NCI-H1105 treated with DMSO at 0.1 percent for 48 hours (cell line): ENCODE measurements at regions not wholly inside any gene's neighbourhood (a gene's known extent, or its start where the extent isn't known, plus 50 kb on each side); places are given as distances from the start of the nearest gene placed in this dataset.
A peak's percentile ranks its signal among the peaks of the same experiment; 100 is the strongest.
"Not testable (repeated sequence)": the region's sequence is repeated elsewhere in the genome, so short reads cannot be mapped to it uniquely, and the experiment has no call there.

ENCODE experiments used
- DNase-seq: peaks from one replicate; lab custom pipeline; 2025; lab: John Stamatoyannopoulos, UW

GRCh38 chr5:174626369-174626920 lies 97.9 kb upstream of the MSX2 start:
- no peak for DNase-seq

GRCh38 chr5:174636094-174636493 lies 88.3 kb upstream of the MSX2 start:
- DNase-seq: no peak

GRCh38 chr5:174642816-174643405 lies 81.5 kb upstream of the MSX2 start:
- DNase-seq: no peak

GRCh38 chr5:174644436-174644835 lies 79.9 kb upstream of the MSX2 start:
- DNase-seq: no peak

DNA sequence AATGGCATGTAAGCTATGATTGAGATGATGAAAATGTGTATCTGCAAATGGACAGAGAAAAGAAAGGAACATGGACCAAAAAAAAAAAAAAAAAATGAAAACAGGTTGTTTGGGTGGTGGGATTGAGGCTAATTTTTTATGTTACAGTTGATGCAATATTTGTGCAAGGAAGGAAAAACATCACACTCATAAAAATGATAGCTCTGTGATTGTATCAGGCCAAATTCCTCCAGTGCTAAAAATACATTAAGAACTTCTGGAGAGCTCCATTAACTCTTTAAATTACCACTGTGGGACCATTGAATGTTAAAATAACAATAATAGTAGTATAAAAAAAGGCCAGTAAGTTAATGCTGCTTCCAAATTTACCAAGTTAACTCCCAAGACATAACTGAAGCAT lies 79.5 kb upstream of the MSX2 start:
- no peak for DNase-seq

DNA sequence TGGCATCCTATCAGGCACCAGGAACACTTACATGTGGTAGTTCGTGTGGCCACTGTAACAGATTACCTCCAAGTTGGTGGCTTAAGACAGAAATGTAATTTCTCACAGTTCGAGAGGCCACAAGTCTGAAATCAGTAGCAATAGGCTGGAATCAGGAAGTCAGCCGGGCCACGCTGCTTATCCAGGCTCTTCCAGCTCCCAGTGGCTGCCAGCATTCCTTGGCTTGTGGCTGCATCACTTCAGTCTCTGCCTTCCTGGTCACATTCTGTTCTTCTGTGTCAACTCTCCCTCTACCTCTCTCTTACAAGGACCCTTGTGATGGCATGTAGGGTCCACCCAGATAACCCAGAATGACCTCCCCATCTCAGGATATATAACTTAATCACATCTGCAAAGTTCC lies 78.7 kb upstream of the MSX2 start:
- no peak for DNase-seq

GRCh38 chr5:174648618-174649017 lies 75.8 kb upstream of the MSX2 start:
- DNase-seq: not testable (repeated sequence)

DNA sequence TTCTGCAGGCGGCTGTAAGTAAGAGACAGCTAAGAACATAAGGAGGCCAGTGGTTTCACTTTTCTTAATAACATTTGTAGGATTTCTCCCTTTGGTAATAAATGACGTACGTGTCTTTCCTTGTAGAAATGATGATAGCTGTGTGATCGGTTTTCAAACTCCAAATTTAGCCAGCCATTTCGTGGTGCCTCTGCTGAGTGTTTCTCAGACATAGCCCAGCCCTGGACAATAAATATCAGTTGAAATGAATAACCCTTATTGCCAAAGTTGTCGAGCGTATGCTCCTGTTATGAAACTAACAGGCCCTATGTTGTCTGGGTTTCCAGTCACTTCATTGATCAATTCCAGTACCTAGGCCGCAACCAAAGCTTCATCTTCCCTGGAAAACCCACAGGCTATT lies 75.0 kb upstream of the MSX2 start:
- DNase-seq: no peak

GRCh38 chr5:174654442-174654841 lies 69.9 kb upstream of the MSX2 start:
- DNase-seq: no peak

DNA sequence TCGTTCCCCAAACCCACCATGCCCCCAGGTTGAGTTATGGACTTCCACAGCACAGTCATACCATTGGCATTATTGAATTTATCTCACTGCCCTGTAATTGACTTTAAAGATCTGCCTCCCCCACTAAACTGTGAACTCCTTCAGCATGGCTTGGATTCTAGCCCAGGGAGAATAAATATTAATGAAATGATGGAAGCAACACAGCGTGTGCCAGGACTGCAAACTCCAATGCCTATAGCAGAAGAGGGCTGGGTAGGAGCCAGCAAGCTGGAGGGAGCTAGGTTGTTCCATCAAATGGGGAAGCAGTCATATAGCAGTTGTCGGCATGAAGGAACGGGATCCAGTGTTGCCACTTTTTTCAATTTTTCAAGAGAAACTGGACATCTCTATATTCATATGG lies 69.0 kb upstream of the MSX2 start:
- DNase-seq: peak; percentile 69

DNA sequence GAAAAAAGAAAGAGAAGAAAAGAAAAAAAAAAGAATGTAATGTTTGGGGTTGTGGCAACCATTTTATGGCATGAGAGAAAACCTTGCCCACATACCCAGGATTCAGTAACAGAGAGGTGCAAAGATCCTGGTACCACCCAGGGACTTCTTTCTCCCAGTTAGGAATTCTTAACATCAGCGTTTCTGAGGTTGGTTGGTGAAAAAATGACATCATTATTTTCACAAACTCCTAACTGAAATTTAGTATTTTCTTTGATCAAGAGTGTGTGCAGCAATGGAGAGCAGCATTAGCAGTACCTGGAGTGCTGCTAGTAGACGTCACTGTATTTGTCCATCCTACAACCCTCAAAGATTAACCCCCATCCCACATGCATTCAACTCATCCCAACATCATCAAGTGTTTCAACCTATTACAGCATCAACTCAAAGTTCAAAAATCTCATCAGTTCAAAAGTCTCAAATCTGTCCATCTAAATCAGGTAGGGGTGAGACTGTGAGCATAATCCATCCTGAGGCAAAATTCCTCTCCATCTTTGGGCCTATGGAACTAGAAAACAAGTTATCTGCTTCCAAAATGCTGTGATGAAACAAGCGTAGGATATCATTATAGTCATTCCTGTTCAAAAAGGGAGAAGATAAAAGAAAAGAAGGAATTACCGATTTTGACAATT lies 60.1 kb upstream of the MSX2 start:
- DNase-seq: no peak

GRCh38 chr5:174665347-174665746 lies 59.0 kb upstream of the MSX2 start:
- DNase-seq: no peak

DNA sequence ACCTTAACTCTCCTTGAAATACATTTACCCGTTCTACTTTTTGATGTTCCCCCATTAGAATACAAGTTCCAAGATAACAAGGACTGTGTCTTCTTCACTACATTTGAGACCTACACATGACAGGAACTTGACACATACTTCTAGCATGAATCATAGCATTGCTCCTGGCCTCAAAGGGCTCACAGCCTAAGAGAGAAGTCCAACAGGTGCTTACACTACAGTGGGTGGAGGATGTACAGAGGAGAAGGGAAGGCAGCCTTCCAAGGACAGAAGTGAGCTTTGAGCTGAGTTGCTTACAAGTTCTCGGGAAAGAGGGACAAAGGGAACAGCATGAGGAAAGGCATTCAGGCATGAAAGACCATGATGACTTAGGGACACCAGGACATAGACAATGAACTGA lies 56.9 kb upstream of the MSX2 start:
- DNase-seq: no peak

- no peak for DNase-seq
Observed at GRCh38 chr5:174668349-174668748, 56.0 kb upstream of the MSX2 start.
